ENCODE measurements at regions not wholly inside any gene's neighbourhood (a gene's known extent, or its start where the extent isn't known, plus 50 kb on each side); places are given as distances from the start of the nearest gene placed in this dataset.

GRCh38 chr20:60561052-60561451 lies 602.8 kb downstream of the CDH26 start:
- Histone ChIP-seq H3K27ac (no peak overlapping the region), H3K4me3 (no peak overlapping the region), H3K4me2 (no peak overlapping the region), H3K9me3 (no peaks in the 10 kb centered on the region; the same call in 2 of the 3 replicates), H3K4me1 (no peaks in the 10 kb centered on the region)
- POLR2A ChIA-PET, result no interaction called here
- WGBS (ENCODE audit: missing lambda C conversion rate), result 2% methylated on average over 3 of the region's 3 CpGs
- DNase-seq (ENCODE audit: low read depth in 1 of 2, low spot score in 1 of 2) (no peak), ATAC-seq (no peak), FAIRE-seq (no peak)
- CTCF ChIA-PET, result no interaction called here
- TF ChIP-seq TP53 (CRISPR knock-in tag; IDR thresholded peaks at IDR 0.05) (no peak), GATA3 (IDR thresholded peaks at IDR 0.05; ENCODE audit: borderline replicate concordance) (no peak), KDM1A (IDR thresholded peaks at IDR 0.05; ENCODE audit: low read depth) (no peak), PHF8 (IDR thresholded peaks at IDR 0.05; ENCODE audit: borderline replicate concordance, low read depth) (no peak), KDM5A (IDR thresholded peaks at IDR 0.05) (no peak), ZNF302 (CRISPR knock-in tag; IDR thresholded peaks at IDR 0.05) (no peak), HDAC2 (IDR thresholded peaks at IDR 0.05) (no peak), EHMT2 (IDR thresholded peaks at IDR 0.05; ENCODE audit: low read depth) (no peak), BHLHE40 (IDR thresholded peaks at IDR 0.05; ENCODE audit: low read depth, low read length) (no peak), CEBPB (IDR thresholded peaks at IDR 0.05) (no peak), SREBF2 (IDR thresholded peaks at IDR 0.05) (no peak), ATOH8 (CRISPR knock-in tag; IDR thresholded peaks at IDR 0.05; ENCODE audit: low read depth) (no peak), FOSB (CRISPR knock-in tag; IDR thresholded peaks at IDR 0.05) (no peak), EP300 (IDR thresholded peaks at IDR 0.05) (no peak), HOXA7 (CRISPR knock-in tag; IDR thresholded peaks at IDR 0.05) (no peak), NFE2L2 (conservative IDR thresholded peaks at IDR 0.05; ENCODE audit: low read length) (no peak), EHF (CRISPR knock-in tag; IDR thresholded peaks at IDR 0.05) (no peak), HMGXB4 (CRISPR knock-in tag; IDR thresholded peaks at IDR 0.05; ENCODE audit: borderline replicate concordance) (no peak), FOSL2 (IDR thresholded peaks at IDR 0.05) (no peak), FOSL2 (CRISPR knock-in tag; IDR thresholded peaks at IDR 0.05) (no peak)

- Histone ChIP-seq H3K4me1 (no peaks in the 10 kb centered on the region), H3K4me2 (no peak overlapping the region), H3K27ac (no peak overlapping the region), H3K4me3 (no peak overlapping the region), H3K9me3 (no peaks in the 10 kb centered on the region; the same call in 2 of the 3 replicates)
- POLR2A ChIA-PET, result no interaction called here
- 0% methylated on average over 4 of the region's 4 CpGs for WGBS (ENCODE audit: missing lambda C conversion rate)
- TF ChIP-seq PHF8 (IDR thresholded peaks at IDR 0.05; ENCODE audit: borderline replicate concordance, low read depth) (no peak), EHF (CRISPR knock-in tag; IDR thresholded peaks at IDR 0.05) (no peak), ZC3H11A (IDR thresholded peaks at IDR 0.05) (no peak), FOSL2 (IDR thresholded peaks at IDR 0.05) (no peak), FOSL2 (CRISPR knock-in tag; IDR thresholded peaks at IDR 0.05) (no peak), MAFK (IDR thresholded peaks at IDR 0.05; ENCODE audit: partially characterized antibody) (no peak), ZSCAN20 (CRISPR knock-in tag; IDR thresholded peaks at IDR 0.05) (no peak), HOXB13 (CRISPR knock-in tag; IDR thresholded peaks at IDR 0.05; ENCODE audit: low read depth) (no peak)
- TF ChIP-seq, protein P1, sequence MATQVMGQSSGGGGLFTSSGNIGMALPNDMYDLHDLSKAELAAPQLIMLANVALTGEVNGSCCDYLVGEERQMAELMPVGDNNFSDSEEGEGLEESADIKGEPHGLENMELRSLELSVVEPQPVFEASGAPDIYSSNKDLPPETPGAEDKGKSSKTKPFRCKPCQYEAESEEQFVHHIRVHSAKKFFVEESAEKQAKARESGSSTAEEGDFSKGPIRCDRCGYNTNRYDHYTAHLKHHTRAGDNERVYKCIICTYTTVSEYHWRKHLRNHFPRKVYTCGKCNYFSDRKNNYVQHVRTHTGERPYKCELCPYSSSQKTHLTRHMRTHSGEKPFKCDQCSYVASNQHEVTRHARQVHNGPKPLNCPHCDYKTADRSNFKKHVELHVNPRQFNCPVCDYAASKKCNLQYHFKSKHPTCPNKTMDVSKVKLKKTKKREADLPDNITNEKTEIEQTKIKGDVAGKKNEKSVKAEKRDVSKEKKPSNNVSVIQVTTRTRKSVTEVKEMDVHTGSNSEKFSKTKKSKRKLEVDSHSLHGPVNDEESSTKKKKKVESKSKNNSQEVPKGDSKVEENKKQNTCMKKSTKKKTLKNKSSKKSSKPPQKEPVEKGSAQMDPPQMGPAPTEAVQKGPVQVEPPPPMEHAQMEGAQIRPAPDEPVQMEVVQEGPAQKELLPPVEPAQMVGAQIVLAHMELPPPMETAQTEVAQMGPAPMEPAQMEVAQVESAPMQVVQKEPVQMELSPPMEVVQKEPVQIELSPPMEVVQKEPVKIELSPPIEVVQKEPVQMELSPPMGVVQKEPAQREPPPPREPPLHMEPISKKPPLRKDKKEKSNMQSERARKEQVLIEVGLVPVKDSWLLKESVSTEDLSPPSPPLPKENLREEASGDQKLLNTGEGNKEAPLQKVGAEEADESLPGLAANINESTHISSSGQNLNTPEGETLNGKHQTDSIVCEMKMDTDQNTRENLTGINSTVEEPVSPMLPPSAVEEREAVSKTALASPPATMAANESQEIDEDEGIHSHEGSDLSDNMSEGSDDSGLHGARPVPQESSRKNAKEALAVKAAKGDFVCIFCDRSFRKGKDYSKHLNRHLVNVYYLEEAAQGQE (IDR thresholded peaks at IDR 0.05), result no peak
- ATAC-seq, result no peak
- DNase-seq (ENCODE audit: low read depth in 1 of 2, low spot score in 1 of 2), result no peak
- CTCF ChIA-PET, result no interaction called here
- FAIRE-seq, result no peak
Measured at GRCh38 chr20:60565083-60565482, 606.9 kb downstream of the CDH26 start.
